ENCODE measurements at regions not wholly inside any gene's neighbourhood (a gene's known extent, or its start where the extent isn't known, plus 50 kb on each side); places are given as distances from the start of the nearest gene placed in this dataset.
"Not testable (repeated sequence)": the region's sequence is repeated elsewhere in the genome, so short reads cannot be mapped to it uniquely, and the experiment has no call there.

DNA sequence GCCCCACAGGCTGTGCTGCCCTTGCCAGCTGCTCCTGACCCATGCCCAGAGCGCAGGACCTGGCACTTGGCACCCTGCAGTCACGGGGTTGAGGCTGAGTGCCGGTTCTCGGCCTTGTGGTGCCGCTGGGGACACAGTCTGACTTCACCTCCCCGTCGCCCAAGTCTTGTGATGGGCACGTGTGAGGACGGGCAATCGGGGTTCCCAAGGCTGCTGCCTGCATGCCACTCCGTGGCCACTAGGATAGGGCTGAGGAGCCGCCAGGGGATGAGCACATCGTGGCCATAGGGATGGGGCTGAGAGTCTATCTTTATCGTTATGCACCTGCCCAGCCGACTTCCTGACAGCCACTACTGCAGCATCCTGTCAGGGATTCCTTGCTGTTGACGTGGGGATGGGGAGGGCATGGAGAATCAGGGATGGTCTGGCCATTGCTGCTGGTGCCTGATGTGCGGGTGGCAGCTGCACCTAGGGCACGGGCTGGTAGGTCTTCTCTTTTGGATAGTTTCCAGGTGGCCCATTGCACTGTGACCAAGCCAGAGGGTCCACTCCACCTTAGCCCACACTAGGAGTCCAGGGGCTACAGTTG, 243.5 kb downstream of the FOXD4L6 start:
- DNase-seq, result not testable (repeated sequence)

DNA sequence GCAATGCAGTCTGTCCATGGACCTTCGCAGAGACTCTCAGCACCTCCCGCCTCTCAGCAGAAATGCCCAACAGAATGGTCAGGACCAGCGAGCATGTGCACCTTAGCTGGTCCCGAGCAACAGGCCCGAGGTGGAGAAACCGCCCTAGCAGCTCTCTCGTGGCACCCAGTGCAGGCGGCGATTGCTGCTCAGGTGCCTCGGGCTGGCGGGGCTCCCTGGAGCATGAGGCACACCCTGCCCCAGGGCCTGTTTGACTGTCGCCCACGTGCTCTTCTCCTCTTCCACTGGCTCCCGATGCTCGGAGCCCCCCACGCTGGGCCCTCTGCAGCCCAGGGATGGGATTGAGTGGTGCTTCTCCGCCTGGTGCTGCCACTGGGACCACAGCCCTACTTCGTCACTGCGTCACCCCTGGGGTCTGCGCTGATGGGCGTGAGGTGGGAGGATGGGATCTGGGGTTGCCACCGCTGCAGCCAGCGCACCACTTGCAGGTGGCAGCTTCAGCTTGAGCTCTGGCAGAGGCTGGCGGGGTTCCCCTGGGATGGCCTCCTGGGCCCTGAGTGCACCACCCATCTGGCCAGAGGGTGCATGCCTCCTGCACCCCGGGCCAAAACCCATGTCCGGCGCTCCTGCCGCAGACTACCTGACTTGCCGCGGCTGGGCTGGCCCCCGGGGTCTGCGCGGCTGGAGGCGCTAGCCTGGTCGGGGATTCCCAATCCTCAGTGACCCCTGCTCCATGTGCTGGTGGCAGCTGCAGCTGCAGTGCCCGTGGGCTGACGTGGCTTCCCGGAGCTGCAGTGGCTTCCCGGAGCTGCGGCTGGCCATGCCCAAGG, 244.2 kb downstream of the FOXD4L6 start:
- no peak for DNase-seq

DNA sequence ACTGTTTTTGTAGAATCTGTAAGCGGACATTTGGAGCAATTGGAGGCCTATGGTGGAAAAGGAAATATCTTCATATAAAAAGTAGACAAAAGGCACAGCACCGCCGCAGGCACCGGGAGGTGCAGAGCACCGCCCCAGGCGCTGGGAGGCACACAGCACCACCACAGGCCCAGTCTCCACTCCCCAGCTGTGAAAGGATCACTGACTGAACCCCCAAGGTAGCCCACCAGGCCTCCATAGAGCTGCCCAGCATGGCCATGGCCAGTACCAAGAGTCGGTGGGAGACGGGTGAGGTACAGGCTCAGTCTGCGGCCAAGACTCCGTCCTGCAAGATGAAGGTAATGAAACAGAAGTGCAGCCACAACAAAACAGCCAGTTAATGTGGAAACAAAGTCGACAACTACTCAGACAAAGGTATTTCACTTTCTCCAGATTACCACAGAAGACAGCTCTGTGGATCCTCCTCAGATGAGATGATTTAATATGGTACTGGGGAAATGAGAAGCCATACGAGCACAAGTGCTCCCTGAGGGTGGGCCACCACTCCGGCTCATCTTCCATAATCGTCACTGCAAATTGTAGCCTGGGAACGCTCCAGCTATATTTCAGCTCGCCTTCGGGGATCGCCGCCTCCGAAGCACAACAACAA, 244.9 kb downstream of the FOXD4L6 start:
- not testable (repeated sequence) for DNase-seq

DNA sequence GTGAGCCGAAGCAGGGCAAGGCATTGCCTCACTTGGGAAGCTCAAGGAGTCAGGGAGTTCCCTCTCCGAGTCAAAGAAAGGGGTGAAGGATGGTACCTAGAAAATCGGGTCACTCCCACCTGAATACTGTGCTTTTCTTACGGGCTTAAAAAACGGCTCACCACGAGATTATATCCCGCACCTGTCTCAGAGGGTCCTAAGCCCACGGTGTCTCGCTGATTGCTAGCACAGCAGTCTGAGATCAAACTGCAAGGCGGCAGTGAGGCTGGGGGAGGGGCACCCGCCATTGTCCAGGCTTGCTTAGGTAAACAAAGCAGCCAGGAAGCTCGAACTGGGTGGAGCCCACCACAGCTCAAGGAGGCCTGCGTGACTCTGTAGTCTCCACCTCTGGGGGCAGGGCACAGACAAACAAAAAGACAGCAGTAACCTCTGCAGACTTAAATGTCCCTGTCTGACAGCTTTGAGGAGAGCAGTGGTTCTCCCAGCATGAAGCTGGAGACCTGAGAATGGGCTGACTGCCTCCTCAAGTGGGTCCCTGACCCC, 254.7 kb downstream of the FOXD4L6 start:
- not testable (repeated sequence) for DNase-seq

DNA sequence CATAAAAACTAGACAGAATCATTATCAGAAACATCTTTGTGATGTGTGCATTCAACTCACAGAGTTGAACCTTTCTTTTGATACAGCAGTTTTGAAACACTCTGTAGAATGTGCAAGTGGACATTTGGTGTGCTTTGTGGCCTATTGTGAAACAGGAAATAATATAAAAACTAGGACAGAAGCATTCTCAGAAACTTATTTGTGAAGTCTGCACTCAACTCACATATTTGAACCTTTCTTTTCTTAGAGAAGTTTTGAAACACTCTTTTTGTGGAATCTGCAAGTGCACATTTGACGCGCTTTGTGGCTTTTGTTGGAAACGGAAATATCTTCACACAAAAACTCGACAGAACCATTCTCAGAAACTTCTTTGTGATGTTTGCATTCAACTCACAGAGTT, 260.0 kb downstream of the FOXD4L6 start:
- DNase-seq, result not testable (repeated sequence)
